ENCODE measurements at regions not wholly inside any gene's neighbourhood (a gene's known extent, or its start where the extent isn't known, plus 50 kb on each side); places are given as distances from the start of the nearest gene placed in this dataset.
"Not testable (repeated sequence)": the region's sequence is repeated elsewhere in the genome, so short reads cannot be mapped to it uniquely, and the experiment has no call there.

DNA sequence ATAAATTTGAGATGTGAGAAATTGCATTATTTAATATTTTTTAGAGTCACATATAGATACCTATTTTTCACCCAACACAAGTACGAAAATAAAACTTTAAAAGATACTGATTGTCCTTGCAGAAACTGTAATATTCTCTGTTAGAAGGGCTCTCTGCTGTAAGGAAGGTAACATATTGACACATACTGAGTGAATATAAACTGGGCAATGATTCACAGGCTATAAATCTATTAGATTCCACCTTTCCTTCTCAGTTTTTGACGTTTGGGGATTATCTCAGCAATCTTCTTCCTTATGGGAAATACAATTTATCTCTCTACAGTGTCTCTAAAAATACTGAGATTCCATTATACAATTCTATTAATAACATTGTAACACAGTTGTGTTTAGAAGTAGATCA lies 229.1 kb upstream of the MAP2 start:
- no peak for DNase-seq

DNA sequence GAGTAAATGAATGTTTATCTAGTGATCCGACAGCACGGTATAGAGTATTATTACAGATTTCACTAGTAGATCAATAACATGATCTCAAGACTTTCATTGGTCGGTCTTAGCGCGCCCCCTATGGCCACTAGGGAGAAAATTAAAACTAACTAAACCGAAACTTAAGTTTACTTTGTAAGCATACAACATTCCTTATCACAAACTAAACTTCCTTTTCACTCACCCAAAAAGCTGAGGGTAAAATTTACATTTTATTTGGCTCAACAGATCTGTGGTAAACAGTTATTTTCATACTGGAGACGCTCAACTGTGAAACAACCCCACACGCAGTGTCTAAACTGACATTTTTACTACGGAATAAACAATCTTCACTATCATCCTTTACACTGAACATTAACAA lies 215.6 kb upstream of the MAP2 start:
- no peak for DNase-seq

DNA sequence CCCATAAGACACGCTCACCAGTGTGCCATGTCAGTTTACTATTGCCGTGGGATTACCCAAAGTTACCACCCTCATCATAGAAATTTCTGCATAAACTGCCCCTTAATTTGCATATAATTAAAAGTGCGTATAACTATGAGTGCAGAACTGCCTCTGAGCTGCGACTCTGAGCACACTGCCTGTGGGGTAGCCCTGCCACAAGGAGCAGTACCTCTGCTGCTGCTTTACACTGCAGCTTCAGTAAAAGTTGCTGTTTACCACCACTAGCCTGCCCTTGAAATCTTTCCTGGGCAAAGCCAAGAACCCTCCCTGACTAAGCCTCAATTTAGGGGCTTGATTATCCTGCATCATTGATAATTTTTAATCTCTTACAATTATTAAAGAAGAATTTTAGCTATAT lies 213.9 kb upstream of the MAP2 start:
- DNase-seq: no peak

DNA sequence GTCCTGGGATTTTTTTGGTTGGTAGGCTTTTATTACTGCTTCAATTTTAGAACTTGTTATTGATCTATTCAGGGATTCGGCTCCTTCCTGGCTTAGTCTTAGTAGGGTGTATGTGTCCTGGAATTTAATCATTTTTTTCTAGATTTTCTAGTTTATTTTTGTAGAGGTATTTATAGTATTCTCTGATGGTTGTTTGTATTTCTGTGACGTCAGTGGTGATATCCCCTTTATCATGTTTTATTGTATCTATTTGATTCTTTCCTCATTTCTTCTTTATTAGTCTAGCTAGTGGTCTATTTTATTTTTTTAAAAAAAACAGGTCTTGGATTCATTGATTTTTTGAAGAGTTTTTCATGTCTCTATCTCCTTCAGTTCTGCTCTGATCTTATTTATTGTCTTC lies 193.3 kb upstream of the MAP2 start:
- DNase-seq: no peak

DNA sequence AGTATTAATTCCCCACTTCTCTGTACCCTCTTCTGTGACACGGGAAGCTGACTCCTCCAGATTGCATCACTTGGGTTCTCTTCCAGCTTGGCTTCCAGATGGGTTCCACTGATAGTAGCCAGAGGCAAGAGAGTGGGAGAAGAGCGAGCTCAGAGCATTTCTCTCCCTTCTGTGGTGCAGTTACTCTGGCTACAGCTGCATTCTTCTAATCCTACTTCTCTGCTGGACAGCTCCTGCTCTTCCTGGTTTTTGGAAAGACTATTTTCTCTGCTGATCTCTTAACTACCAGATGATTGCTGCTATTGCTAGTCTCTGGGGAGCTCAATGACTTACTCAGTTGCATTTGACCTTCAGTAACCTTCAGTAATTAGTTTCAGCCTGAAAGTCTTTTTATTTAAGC lies 187.5 kb upstream of the MAP2 start:
- no peak for DNase-seq

DNA sequence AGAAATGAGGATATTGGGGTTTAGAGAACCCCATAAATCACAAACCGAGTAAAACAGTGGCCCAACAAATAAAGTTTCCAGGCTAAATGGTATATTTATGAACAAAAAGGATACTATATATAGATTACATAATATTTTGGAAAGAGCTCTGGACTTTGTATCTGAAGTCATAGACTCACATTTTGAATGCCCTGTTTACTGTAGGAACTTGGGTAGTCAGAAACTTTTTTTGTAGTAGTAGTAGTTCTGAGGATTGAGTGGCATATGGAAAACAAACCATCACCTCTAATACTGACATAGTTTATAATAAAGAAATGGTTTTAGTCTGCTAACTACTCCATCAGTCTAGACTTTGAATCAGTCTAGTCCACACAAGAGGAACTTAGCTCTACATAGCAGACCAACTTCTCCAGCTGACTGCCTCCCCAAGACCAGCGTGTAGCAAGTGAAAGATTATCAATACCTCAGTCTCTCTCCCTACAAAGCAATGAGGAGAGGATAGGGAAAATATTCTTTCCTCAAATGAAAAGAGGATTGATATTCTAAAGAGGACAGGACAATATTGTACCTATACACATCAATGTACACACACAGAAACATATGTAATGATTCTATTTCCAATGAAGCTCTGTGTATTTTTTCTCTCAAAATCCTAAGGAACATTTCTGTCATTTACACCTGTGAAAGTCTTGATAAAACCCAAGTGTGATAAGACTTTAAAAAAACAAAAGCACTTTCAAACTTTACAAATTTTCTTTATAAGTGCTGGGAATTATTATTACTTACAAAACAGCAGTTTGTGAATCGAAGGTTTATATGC lies 184.9 kb upstream of the MAP2 start:
- DNase-seq: no peak

DNA sequence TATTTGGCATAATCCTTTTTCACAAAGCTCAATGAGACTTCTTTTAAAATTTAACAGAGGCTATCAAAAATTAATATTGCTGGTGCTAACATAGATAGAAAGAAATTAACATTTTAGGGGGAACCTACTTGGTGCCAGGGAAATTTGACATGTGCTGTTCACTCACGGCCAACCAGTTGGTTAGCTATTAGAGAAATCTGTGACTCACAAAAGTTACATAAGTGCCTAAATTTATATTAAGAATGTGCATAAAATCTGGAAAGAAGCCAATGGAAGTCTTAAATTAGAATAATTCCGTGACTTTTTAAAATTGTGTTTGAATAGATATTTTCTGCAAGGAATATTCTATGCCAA lies 184.3 kb upstream of the MAP2 start:
- no peak for DNase-seq

DNA sequence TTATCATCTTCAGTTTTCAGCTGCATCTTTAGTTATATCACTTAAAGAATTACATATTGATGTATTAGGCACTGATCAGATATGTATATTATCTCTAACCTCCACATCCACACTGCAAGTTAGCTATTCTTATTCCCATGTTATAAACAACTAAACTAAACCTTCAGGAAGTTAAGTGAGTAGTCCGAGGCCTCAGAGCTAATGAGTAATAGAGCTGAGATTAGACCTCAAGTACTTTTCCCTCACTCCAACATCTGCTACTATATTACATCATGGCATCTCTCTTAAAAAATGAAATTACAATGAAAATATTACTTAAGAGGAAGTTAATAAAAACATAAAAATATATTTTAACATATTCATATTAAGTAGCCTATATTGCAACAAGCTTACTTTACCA lies 183.6 kb upstream of the MAP2 start:
- DNase-seq: no peak

DNA sequence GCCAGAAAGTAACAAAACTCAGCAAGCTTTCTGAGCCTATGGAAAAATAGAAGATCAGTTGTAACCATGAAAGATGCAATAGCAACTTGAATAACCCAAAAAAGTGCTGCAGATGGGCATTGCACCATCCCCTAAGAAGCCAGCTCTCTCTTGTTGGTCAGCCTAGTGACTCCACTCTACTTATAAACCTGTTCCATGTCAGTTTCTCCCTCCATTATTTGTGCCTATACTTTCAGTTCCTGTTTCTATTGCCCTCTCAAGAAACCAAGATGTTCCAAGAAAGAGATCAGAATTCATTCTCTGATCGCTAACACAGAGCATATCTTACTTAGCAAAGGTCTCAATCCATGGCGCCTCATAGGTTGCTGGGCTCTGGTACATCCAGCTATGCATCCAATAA lies 170.3 kb upstream of the MAP2 start:
- no peak for DNase-seq

DNA sequence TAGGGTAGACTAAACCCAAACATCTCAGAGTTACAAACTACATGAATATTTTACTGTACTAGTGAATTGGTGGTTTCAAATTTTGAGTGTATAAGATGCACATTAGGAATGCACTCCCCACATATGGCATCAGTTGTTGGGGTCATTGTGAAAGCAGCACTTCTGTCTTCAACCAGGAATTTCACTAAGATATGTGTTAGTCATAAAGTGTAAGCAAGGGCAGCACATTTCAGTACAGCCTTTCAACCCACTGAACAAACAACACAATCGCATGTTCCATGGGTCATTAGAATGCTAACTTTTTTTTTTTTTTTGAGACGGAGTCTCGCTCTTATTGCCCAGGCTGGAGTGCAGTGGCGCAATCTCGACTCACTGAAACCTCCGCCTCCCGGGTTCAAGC lies 164.1 kb upstream of the MAP2 start:
- DNase-seq: no peak

DNA sequence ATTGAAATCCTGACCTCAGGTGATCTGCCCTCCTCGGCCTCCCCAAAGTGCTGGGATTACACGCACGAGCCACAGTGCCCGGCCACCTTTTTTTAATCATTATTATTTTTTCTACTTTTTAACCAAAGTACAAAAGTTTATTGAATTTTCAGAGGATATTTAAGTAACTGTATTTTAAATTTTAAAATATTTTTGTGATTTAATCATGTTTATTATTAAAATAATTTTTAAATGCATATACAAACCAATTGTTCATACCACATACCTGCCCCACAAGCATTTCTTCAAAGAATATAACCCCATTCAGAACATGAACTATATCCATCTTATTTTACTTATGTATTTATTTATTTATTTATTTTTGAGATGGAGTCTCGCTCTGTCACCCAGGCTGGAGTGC lies 163.6 kb upstream of the MAP2 start:
- no peak for DNase-seq

DNA sequence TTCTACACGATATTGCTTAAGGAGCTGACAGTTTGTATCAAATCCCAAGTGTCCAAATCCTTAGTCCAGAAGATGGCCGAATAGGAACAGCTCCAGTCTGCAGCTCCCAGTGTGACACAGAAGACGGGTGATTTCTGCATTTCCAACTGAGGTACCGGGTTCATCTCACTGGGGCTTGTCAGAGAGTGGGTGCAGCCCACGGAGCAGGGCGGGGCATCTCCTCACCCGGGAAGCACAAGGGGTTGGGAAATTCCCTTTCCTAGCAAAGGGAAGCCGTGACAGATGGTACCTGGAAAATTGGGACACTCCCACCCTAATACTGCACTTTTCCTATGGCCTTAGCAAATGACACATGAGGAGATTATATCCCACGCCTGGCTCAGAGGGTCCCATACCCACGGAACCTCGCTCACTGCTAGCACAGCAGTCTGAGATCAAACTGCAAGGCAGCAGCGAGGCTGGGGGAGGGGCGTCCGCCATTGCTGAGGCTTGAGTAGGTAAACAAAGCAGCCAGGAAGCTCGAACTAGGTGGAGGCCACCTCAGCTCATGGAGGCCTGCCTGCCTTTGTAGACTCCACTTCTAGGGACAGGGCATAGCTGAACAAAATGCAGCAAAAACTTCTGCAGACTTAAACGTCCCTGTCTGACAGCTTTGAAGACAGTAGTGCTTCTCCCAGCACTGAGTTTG lies 162.3 kb upstream of the MAP2 start:
- not testable (repeated sequence) for DNase-seq

DNA sequence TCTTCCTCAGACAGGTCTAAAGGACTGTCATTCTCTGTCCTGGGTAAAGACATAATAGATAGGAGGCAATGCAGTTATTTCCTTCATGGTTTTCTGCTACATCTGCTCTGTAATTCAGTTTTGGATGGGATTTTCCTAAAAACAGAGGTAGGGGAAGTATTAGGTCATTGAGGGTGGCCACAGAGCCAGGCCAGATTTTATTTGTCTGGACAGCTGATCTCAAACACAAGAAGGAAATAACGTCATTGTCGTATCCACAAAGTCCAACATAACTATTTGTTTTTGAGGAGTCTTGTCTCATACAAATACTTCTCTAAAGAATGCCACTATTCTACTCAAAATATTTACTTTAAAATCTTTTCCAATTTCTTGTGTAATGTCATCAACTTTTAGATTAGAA lies 154.8 kb upstream of the MAP2 start:
- no peak for DNase-seq

DNA sequence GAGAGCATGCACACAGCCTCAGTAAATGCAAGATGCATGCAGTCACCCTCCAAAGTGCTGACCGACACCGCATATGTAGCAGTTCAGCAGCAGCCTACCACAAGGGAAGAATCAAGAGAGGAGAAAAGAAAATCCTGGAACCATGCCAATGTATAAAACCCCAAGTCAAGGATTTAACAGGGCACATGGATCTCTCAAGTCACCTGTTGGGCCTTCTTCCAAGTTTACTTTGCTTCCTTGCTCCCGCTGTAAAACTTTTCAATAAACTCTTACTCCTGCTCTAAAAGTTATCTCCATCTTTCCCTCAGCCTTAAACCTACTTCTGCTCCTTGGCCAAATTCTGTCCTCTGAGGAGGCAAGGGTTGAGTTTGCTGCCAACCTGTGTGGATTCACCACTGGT lies 147.8 kb upstream of the MAP2 start:
- no peak for DNase-seq

DNA sequence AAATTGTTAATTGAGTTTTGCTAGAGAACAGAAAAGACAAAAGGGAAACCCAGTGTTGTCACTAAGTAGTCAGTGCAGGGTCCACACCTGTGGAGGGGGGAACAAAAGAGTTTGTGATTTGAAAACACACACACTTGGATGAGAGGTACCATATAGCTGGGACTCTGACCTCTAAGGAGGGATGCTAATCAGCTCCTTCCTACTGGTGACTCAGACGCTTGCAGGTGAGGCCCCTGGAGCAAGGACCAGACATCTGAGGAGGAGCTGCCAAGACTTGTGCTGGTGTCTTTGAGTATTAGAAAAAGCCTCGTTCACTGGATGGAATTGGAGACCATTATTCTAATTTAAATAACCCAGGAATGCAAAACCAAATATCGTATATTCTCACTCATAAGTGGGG lies 146.4 kb upstream of the MAP2 start:
- DNase-seq: no peak

DNA sequence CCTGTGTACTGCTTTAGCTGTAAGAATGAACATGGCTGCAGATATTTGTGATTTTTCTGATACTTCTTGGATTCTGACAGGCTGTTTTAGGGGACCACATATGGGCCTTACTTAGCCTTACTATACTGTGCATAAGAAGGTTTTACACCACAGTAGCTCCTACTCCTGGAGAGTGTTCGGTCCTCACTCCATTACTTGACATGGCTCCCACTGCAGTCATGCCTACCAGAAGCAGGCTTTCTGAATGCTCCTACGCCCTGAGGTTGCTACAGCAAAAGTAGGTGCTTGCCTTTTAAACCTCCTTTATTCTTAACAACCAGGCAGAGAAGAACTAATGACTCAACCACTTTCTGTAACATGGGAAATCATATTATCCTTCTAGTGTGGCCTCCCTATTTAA lies 125.2 kb upstream of the MAP2 start:
- DNase-seq: no peak

DNA sequence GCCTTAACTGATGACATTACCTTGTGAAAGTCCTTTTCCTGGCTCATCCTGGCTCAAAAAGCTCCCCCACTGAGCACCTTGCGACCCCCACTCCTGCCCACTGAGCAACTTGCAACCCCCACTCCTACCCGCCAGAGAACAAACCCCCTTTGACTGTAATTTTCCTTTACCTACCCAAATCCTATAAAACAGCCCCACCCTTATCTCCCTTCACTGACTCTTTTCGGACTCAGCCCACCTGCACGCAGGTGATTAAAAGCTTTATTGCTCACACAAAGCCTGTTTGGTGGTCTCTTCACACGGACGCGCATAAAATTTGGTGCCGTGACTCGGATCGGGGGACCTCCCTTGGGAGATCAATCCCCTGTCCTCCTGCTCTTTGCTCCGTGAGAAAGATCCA lies 124.4 kb upstream of the MAP2 start:
- not testable (repeated sequence) for DNase-seq

DNA sequence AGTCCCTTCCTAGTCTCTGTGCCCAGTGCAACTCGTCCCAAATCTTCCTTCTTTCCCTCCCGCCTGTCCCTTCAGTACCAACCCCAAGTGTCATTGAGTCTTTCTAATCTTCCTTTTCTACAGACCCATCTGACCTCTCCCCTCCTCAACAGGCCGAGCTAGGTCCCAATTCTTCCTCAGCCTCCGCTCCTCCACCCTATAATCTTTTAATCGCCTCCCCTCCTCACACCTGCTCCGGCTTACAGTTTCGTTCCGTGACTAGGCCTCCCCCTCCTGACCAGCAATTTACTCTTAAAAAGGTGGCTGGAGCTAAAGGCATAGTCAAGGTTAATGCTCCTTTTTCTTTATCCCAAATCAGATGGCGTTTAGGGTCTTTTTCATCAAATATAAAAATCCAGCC lies 123.1 kb upstream of the MAP2 start:
- not testable (repeated sequence) for DNase-seq

DNA sequence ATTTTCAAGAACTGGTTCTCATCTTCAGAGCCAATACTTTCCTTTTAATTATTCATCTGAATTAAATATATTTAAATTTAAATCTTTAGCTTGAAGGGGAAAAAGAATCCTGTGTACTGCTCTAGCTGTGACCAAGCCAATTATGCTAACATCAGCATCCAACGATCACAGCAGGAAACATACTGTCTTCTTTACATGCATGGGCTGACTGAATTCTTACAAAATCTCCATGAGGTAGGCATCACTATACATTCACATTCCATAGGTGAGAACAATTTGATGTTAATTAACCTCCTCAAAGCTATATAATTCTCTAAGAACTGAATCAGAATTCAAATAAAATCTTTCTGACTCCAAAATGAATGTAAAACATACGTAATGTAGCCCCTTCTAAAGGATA lies 118.8 kb upstream of the MAP2 start:
- no peak for DNase-seq

DNA sequence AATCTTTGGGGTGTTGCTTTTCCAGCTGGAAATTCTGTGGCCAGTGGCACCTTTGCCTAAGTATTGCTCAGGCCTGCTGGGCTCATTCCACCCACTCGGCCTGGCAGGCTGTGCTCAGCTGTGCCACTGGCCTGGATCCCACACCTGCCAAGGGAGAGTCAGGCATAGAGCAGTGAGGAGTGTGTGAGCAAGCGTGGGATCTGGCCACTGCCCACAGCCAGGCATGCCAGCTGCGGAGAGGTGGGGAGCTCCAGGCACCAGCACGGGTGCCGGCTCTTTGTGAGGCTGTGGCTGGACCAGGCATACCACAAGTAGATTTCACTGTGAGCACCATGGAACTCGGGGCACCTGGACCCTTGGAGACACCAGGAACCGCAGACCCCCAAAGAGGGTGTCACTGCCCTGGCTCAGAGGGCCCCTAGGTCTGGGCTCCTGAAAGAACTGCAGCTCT lies 118.1 kb upstream of the MAP2 start:
- DNase-seq: no peak

DNA sequence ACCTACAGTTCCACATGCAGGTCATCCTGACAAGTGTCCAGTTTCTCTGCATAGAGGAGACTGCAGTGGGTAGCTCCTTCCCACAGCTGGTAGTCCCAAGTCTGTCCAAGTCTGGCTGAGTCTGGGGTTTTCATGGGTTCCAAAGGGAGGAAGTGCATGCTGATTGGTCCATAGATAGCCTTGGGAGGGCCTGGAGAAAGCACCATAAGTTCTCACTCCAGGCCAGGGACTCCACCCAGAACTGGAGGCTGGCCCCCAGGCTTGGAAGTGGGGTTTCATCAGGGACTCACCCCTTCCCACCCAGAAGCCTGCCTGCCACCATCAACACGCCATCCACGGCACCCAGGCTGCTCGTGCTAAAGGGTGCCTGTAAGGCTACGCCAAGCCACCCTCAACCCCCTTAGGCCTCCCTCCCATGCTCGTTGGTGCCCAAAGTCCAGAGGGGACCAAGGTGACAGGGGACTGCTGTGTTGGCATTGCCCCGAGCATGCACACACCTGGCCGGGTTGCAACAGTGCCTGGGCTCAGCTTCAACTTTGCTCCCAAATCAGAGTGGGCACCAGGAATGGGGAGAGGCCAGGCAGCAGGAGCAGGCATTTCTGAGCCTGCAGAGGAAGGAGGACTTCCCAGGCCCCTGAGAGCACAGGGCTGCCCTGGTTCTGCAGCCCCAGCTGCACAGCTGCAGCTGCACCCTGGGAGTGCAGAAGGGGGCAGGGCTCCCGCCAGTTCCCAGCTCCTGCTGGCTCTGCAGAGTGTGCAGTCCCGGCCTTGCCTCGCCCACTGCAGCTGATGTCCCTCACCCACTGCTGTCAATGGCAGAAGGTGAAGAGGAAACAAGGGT lies 116.5 kb upstream of the MAP2 start:
- no peak for DNase-seq

DNA sequence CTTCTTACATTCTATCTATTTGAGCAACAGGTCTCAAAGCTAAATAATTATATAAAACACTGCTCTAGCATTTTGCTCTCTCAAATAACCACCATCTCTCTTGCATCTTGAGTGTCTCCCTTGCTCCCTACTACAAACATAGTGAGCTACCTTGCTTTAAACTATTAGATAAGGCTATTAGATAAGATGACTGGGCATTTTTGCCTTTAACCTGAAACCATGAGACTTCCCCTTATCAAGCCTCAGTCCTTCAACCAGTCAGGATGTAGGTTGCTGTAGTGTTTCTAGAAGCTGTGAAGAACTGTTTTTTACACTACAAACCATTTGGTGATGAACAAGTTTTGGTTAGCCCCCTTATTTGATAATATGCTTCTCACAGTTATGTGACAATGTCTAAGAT lies 115.4 kb upstream of the MAP2 start:
- DNase-seq: no peak

DNA sequence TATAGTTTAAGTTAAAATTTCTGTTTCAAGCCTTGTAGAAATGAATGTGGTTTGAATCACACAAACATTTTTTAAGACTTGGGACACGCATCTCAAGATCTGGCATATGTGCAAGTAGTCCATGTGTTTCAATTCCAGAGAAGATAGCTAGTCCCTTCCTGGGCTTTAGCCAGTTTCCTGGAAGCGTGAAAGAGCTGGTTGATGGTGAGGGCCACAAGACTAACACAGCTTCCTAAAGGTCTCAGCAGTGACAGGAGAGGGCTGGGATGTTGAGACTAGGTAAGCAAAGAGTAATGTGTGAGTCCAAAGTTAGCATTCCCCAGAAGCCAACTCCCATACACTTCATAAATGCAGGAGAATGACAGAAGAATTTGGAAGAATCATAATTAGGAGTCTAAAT lies 111.9 kb upstream of the MAP2 start:
- no peak for DNase-seq

DNA sequence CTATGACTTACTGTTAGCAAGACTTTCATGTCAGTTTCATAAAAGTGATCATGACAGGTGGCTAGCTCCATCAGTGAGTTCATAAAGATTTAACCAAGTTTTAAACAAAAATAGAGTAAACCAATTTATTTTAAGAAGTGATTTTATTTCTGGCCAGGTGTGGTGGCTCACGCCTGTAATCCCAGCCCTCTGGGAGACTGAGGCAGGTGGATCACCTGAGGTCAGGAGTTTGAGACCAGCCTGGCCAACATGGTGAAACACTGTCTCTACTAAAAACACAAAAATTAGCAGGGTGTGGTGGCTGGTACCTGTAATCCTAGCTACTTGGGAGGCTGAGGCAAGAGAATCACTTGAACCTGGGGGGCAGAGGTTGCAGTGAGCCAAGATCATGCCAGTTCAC lies 111.4 kb upstream of the MAP2 start:
- DNase-seq: not testable (repeated sequence)

Data from NCI-H748 treated with DMSO at 0.1 percent for 48 hours (cell line).